H1 (cell line): ENCODE measurements at regions not wholly inside any gene's neighbourhood (a gene's known extent, or its start where the extent isn't known, plus 50 kb on each side); places are given as distances from the start of the nearest gene placed in this dataset.
"Not testable (repeated sequence)": the region's sequence is repeated elsewhere in the genome, so short reads cannot be mapped to it uniquely, and the experiment has no call there.

Experiments
- CTCF ChIA-PET: fragments of 300-600 bp; sonication (Branson Sonifier 250); formaldehyde crosslinking; loops from one replicate; lab custom pipeline; 2021; ENCODE audit not compliant: partially characterized antibody; lab: Charles Lee
- POLR2A ChIA-PET: fragments of 300-600 bp; sonication (Branson Sonifier 250); formaldehyde crosslinking; loops from one replicate; lab custom pipeline; 2021; ENCODE audit warnings: inconsistent platforms; ENCODE audit not compliant: partially characterized antibody; lab: Charles Lee
- DNase-seq, 2 experiments: peaks; one replicate each; pipeline versions ENCODE4 v3.0.0 to v3.0.0-alpha.2; 2010 to 2022; ENCODE audit warnings: low spot score in 2 of 2, low read depth in 1 of 2, mixed read lengths in 1 of 2
- FAIRE-seq: peaks from 2 replicates; lab custom pipeline; 2011; peaks lifted over from hg19 to GRCh38; lab: Jason Lieb, UNC
- H2AFZ ChIP-seq: 2 replicates; pipeline ENCODE4 v1.8.1; 2012; ENCODE audit warnings: low read length, inconsistent platforms
- H2AK5ac ChIP-seq: 2 replicates; pipeline ENCODE4 v1.6.1; 2013; ENCODE audit warnings: low read depth, low read length
- H2BK120ac ChIP-seq: replicated peaks from 2 replicates; pipeline ENCODE3; 2013; ENCODE audit warnings: low read depth, low read length, inconsistent platforms
- H2BK12ac ChIP-seq: 2 replicates; pipeline ENCODE4 v1.6.1; 2013; ENCODE audit warnings: low read depth, low read length
- H2BK15ac ChIP-seq: 2 replicates; pipeline ENCODE4 v1.6.1; 2013; ENCODE audit warnings: low read length
- H2BK20ac ChIP-seq: 2 replicates; pipeline ENCODE4 v1.6.1; 2013; ENCODE audit warnings: low read length
- H2BK5ac ChIP-seq: 2 replicates; pipeline ENCODE4 v1.6.1; 2013; ENCODE audit warnings: low read depth, low read length
- H3K14ac ChIP-seq: 2 replicates; pipeline ENCODE4 v1.6.1; 2013; ENCODE audit warnings: inconsistent platforms; ENCODE audit not compliant: insufficient read length
- H3K18ac ChIP-seq: 2 replicates; pipeline ENCODE4 v1.6.1; 2013; ENCODE audit warnings: low read length; ENCODE audit errors: extremely low read depth
- H3K23ac ChIP-seq: 2 replicates; pipeline ENCODE4 v1.6.1; 2013; ENCODE audit warnings: inconsistent platforms; ENCODE audit not compliant: insufficient read length
- H3K23me2 ChIP-seq: 2 replicates; pipeline ENCODE4 v1.6.1; 2013; ENCODE audit warnings: low read depth, low read length
- H3K27ac ChIP-seq: 2 replicates; pipeline ENCODE4 v1.6.1; 2011; ENCODE audit warnings: low read depth, low read length, inconsistent platforms
- H3K27me3 ChIP-seq, 4 experiments: replicated peaks in 1 of 4; 1 replicate in 1 of 4; 2 replicates in 3 of 4; pipeline versions ENCODE4 v1.6.1 to v1.8.1; 2011 to 2013; ENCODE audit warnings: low read length in 3 of 4, mild to moderate bottlenecking in 3 of 4, inconsistent platforms in 2 of 4, mixed read lengths in 2 of 4, moderate library complexity in 1 of 4; ENCODE audit not compliant: control insufficient read depth in 3 of 4, insufficient read depth in 3 of 4; ENCODE audit errors: extremely low read depth in 1 of 4
- H3K36me3 ChIP-seq, 4 experiments: 2 replicates each; pipeline versions ENCODE4 v1.6.1 to v1.8.1; 2011 to 2013; ENCODE audit warnings: mild to moderate bottlenecking in 4 of 4, low read length in 3 of 4, moderate library complexity in 2 of 4, control low read depth in 1 of 4, inconsistent platforms in 1 of 4; ENCODE audit not compliant: insufficient read depth in 4 of 4, control insufficient read depth in 2 of 4
- H3K4ac ChIP-seq: replicated peaks from 2 replicates; pipeline ENCODE3; 2013; ENCODE audit warnings: low read length, low read depth, mixed read lengths, inconsistent platforms; ENCODE audit not compliant: insufficient read length
- H3K4me1 ChIP-seq, 4 experiments: replicated peaks in 1 of 4; 1 replicate in 1 of 4; 2 replicates in 3 of 4; pipeline versions ENCODE4 v1.6.1 to v1.8.1; 2011 to 2013; ENCODE audit warnings: low read length in 3 of 4, inconsistent platforms in 2 of 4, mixed read lengths in 1 of 4; ENCODE audit not compliant: insufficient read depth in 4 of 4, control insufficient read depth in 3 of 4
- H3K4me2 ChIP-seq, 2 experiments: 2 replicates each; pipeline versions ENCODE4 v1.6.1 to v1.8.1; 2011 to 2013; ENCODE audit warnings: low read depth in 2 of 2, low read length in 2 of 2, control low read depth in 1 of 2, inconsistent platforms in 1 of 2, mild to moderate bottlenecking in 1 of 2; ENCODE audit not compliant: insufficient read depth in 1 of 2
- H3K4me3 ChIP-seq, 4 experiments: fragments of 200-600, 300-600 bp in 1 of 4; sonication (generic), shearing (Covaris generic), sonication (Bioruptor Twin) in 1 of 4; 2 replicates each; pipeline versions ENCODE4 v1.5.1 to v1.8.1; 2011 to 2016; ENCODE audit warnings: low read length in 4 of 4, low read depth in 3 of 4, control low read depth in 2 of 4, inconsistent platforms in 2 of 4, mild to moderate bottlenecking in 2 of 4, mixed read lengths in 1 of 4, moderate library complexity in 1 of 4; ENCODE audit not compliant: insufficient read depth in 2 of 4; ENCODE audit errors: extremely low read depth in 1 of 4
- H3K56ac ChIP-seq: replicated peaks from 2 replicates; pipeline ENCODE3; 2013; ENCODE audit warnings: low read depth, mild to moderate bottlenecking, mixed read lengths, low read length, inconsistent platforms; ENCODE audit not compliant: insufficient read length
- H3K79me1 ChIP-seq: 2 replicates; pipeline ENCODE4 v1.6.1; 2013; ENCODE audit warnings: low read depth, low read length, control low read depth
- H3K79me2 ChIP-seq, 2 experiments: 2 replicates each; pipeline versions ENCODE4 v1.6.1 to v1.8.1; 2012 to 2013; ENCODE audit warnings: low read length in 2 of 2, mild to moderate bottlenecking in 2 of 2, inconsistent platforms in 1 of 2; ENCODE audit not compliant: insufficient read depth in 2 of 2, control insufficient read depth in 1 of 2
- H3K9ac ChIP-seq, 4 experiments: replicated peaks in 1 of 4; 1 replicate in 1 of 4; 2 replicates in 3 of 4; pipeline versions ENCODE4 v1.6.1 to v1.8.1; 2011 to 2013; ENCODE audit warnings: low read depth in 3 of 4, low read length in 3 of 4, control low read depth in 2 of 4, mild to moderate bottlenecking in 2 of 4, moderate library complexity in 2 of 4, inconsistent platforms in 1 of 4; ENCODE audit errors: extremely low read depth in 1 of 4
- H3K9me3 ChIP-seq, 2 experiments: 2 replicates each; pipeline versions ENCODE4 v1.6.1 to v1.8.1; 2012 to 2013; ENCODE audit warnings: mild to moderate bottlenecking in 2 of 2, moderate library complexity in 2 of 2, control low read depth in 1 of 2, inconsistent platforms in 1 of 2, low read depth in 1 of 2, low read length in 1 of 2, mixed read lengths in 1 of 2; ENCODE audit not compliant: insufficient read depth in 2 of 2
- H4K20me1 ChIP-seq, 2 experiments: replicated peaks in 1 of 2; 2 replicates each; pipeline versions ENCODE3 to v1.8.1; 2011 to 2013; ENCODE audit warnings: inconsistent platforms in 2 of 2, low read length in 2 of 2, mild to moderate bottlenecking in 1 of 2; ENCODE audit not compliant: insufficient read depth in 2 of 2, control insufficient read depth in 1 of 2
- H4K5ac ChIP-seq: 2 replicates; pipeline ENCODE4 v1.6.1; 2013; ENCODE audit warnings: low read length, low read depth, mixed read lengths, inconsistent platforms; ENCODE audit not compliant: insufficient read length
- H4K8ac ChIP-seq: 2 replicates; pipeline ENCODE4 v1.8.0; 2013; ENCODE audit warnings: mild to moderate bottlenecking, moderate library complexity, low read length, inconsistent platforms; ENCODE audit not compliant: insufficient read depth; ENCODE audit errors: extremely low read depth
- H4K91ac ChIP-seq: replicated peaks from 2 replicates; pipeline ENCODE3; 2013; ENCODE audit warnings: low read length, mixed read lengths, inconsistent platforms; ENCODE audit not compliant: insufficient read length
- WGBS, 2 experiments: shearing (Covaris generic) in 1 of 2; methylation state at CpG; one replicate each; pipeline versions ENCODE4 v1.1.6 to v1.1.7; 2013 to 2015; ENCODE audit warnings: low lambda C conversion rate in 2 of 2, mixed read lengths in 2 of 2, inconsistent platforms in 1 of 2, low coverage in 1 of 2, missing lambda C conversion rate in 1 of 2; ENCODE audit not compliant: insufficient replicate concordance in 2 of 2, insufficient coverage in 1 of 2, insufficient read length in 1 of 2; ENCODE audit errors: extremely low coverage in 1 of 2, missing lambda C conversion rate in 1 of 2; 5-methylcytosine and 5-hydroxymethylcytosine counted together

- H3K23me2 ChIP-seq, H4K91ac ChIP-seq, CTCF ChIA-PET, H3K23ac ChIP-seq, H3K79me1 ChIP-seq, H4K8ac ChIP-seq, H2BK15ac ChIP-seq, H3K4ac ChIP-seq, H3K4me2 ChIP-seq, H3K79me2 ChIP-seq, H3K9ac ChIP-seq, FAIRE-seq, H2AFZ ChIP-seq, H4K5ac ChIP-seq, H3K4me1 ChIP-seq, H3K56ac ChIP-seq, H2BK120ac ChIP-seq, H2BK20ac ChIP-seq, H3K4me3 ChIP-seq, H3K27ac ChIP-seq, H2BK12ac ChIP-seq, H3K18ac ChIP-seq, H4K20me1 ChIP-seq, H3K27me3 ChIP-seq, H3K36me3 ChIP-seq, H3K9me3 ChIP-seq, H2BK5ac ChIP-seq, H3K14ac ChIP-seq, H2AK5ac ChIP-seq, DNase-seq, POLR2A ChIA-PET: not testable (repeated sequence)
- no CpG with 5 or more reads among the region's 23 CpGs for WGBS, 2 experiments
Observed at GRCh38 chr21:9614011-9614410, 907.4 kb upstream of the TPTE start.

DNA sequence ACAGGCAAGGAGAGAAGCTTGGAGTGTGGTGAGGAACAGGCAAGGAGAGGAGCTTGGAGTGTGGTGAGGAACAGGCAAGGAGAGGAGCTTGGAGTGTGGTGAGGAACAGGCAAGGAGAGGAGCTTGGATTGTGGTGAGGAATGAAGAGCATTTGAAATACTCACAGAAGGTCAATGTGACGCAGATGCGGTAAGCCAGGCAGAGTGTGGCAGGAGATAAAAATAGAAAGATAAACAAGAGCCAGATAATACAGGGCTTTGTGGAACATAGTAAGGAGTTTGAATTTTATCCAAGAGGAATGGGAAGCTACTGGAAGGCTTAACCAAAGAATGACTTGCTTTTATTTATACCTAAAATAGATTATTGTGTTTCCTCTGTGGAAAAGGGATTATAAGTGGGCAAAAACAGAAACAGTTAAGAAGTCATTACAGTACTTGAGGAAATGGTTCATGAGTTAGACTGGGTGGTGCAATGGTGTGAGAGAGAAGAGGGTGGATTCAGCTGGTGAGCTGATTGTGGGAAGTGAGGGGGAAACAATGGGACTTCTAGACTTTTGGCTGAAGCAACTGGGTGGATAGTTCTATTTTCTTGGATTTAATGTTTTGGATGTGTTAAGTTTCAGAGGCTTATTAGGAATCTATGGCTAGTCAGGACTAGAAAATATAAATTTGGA is 900.1 kb upstream of the TPTE start:
- H3K4ac ChIP-seq, H3K4me3 ChIP-seq, H3K9ac ChIP-seq, H2AK5ac ChIP-seq, H4K8ac ChIP-seq, H3K27me3 ChIP-seq, H2BK20ac ChIP-seq, H3K23ac ChIP-seq, H4K20me1 ChIP-seq, H3K79me1 ChIP-seq, H2BK5ac ChIP-seq, H2AFZ ChIP-seq, H3K4me1 ChIP-seq, DNase-seq, POLR2A ChIA-PET, H3K79me2 ChIP-seq, H3K56ac ChIP-seq, H4K5ac ChIP-seq, H2BK15ac ChIP-seq, FAIRE-seq, H3K36me3 ChIP-seq, H3K14ac ChIP-seq, H3K23me2 ChIP-seq, H3K4me2 ChIP-seq, CTCF ChIA-PET, H4K91ac ChIP-seq, H2BK120ac ChIP-seq, H3K9me3 ChIP-seq, H3K27ac ChIP-seq, H3K18ac ChIP-seq, H2BK12ac ChIP-seq: not testable (repeated sequence)
- no CpG with 5 or more reads among the region's 2 CpGs for WGBS, 2 experiments
